Psoas muscle (tissue), 7 donors: ENCODE measurements at regions not wholly inside any gene's neighbourhood (a gene's known extent, or its start where the extent isn't known, plus 50 kb on each side); places are given as distances from the start of the nearest gene placed in this dataset.

Experiments used
- ATAC-seq, 4 donors: fragments of 200-7000 bp; cut with Tn5 transposase; one replicate each; pipeline ENCODE4 v1.9.1; 2020; ENCODE audit warnings: moderate library complexity in 3 of 4, mild to moderate bottlenecking in 2 of 4
- DNase-seq, 2 donors: peaks; one replicate each; pipeline ENCODE4 v3.0.0-alpha.2; 2020
- H3K27ac ChIP-seq: fragments of 200-600 bp; one replicate; pipeline ENCODE4 v1.8.0; 2022
- H3K27me3 ChIP-seq, 3 donors: fragments of 200-600 bp in 1 of 3; one replicate each; pipeline versions ENCODE4 v1.6.1 to v1.8.0; 2013 to 2022; ENCODE audit warnings: low read length in 2 of 3, mild to moderate bottlenecking in 2 of 3, moderate library complexity in 1 of 3; ENCODE audit not compliant: insufficient read depth in 3 of 3
- H3K36me3 ChIP-seq, 2 donors: fragments of 200-600 bp in 1 of 2; one replicate each; pipeline versions ENCODE4 v1.6.1 to v1.8.0; 2013 to 2022; ENCODE audit warnings: low read depth in 1 of 2, mild to moderate bottlenecking in 1 of 2, moderate library complexity in 1 of 2; ENCODE audit not compliant: insufficient read depth in 1 of 2
- H3K4me1 ChIP-seq: fragments of 200-600 bp; one replicate; pipeline ENCODE4 v1.8.0; 2022
- H3K4me3 ChIP-seq: fragments of 200-600 bp; one replicate; pipeline ENCODE4 v1.8.0; 2022; ENCODE audit warnings: mild to moderate bottlenecking
- H3K9me3 ChIP-seq: fragments of 200-600 bp; one replicate; pipeline ENCODE4 v1.8.0; 2022
- CTCF ChIP-seq: fragments of 200-600 bp; IDR thresholded peaks from one replicate; pipeline ENCODE4 v1.8.0; 2022; ENCODE audit warnings: antibody characterized with exemption
- WGBS, 3 donors: extraction: QIAGEN DNeasy Blood & Tissue Kit; methylation state at CpG; one replicate each; pipeline versions ENCODE4 v1.1.6 to v1.1.7; 2013; 5-methylcytosine and 5-hydroxymethylcytosine counted together
- intact Hi-C, 2 donors: fragments of 100-400 bp; cut with DNase I; formaldehyde crosslinking; loops; one replicate each; pipeline versions ENCODE4 v1.11.0 to v1.14.2; 2022
- donor health status: healthy with polysubstance abuse.
- donor health status: DM: no; HTN: no; CAD: no; lungs with moderate emphysema.
- donor health status: Bipolar disorder and iron deficiency.
- donor health status: healthy.
- donor health status: DM: yes; HTN: yes; CAD: no.
- donor health status: DM: no; HTN: no; CAD: no.
- donor health status: DM: yes; HTN: yes; CAD: no.

- DNase-seq (no peak), ATAC-seq (no peak)
- no peaks in the 10 kb centered on the region for H3K9me3 ChIP-seq
- H3K36me3 ChIP-seq: no peaks in the 10 kb centered on the region
- no peak overlapping the region for H3K27ac ChIP-seq
- intact Hi-C loops: no loop called here
- 76 to 88% (median 81%) methylated on average over 3 of the region's 3 CpGs for WGBS, 3 donors
- H3K27me3 ChIP-seq: no peaks in the 10 kb centered on the region
- TF ChIP-seq CTCF: no peak
- no peaks in the 10 kb centered on the region for H3K4me1 ChIP-seq
- H3K4me3 ChIP-seq: no peak overlapping the region
Observed at GRCh38 chr6:120675886-120676285, 658.4 kb downstream of the TBC1D32 start.

DNA sequence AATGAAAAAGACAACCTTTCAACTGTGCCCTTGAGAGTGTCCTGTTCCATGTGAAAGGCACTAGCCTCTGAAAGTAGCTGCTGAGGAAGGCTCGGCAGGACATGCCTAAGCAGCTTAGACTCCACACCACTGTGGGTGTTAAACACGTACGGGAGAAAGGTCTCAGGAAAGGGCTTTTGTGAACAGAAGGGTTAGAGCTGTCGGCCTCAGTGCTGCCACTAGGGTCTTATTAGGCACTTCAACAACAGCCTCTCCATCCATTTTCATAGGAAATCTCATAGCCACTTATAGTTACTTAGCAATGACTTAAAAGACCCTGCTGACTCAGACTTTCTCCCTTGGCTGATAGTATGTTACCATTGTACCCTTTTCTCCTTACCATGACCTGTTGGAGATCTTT, 662.8 kb downstream of the TBC1D32 start:
- no peak overlapping the region for H3K4me3 ChIP-seq
- DNase-seq (no peak), ATAC-seq (no peak)
- WGBS, 3 donors: 21 to 23% (median 22%) methylated on average over 4 of the region's 4 CpGs
- no peaks in the 10 kb centered on the region for H3K9me3 ChIP-seq
- no peak for TF ChIP-seq CTCF
- intact Hi-C loops: no loop called here
- no peaks in the 10 kb centered on the region for H3K36me3 ChIP-seq
- H3K4me1 ChIP-seq: no peaks in the 10 kb centered on the region
- H3K27me3 ChIP-seq: no peaks in the 10 kb centered on the region
- H3K27ac ChIP-seq: no peak overlapping the region

- intact Hi-C loops: no loop called here
- ATAC-seq: no peak
- Histone ChIP-seq H3K27me3 (no peaks in the 10 kb centered on the region), H3K4me1 (no peaks in the 10 kb centered on the region), H3K9me3 (no peaks in the 10 kb centered on the region), H3K4me3 (no peak overlapping the region), H3K27ac (no peak overlapping the region), H3K36me3 (no peaks in the 10 kb centered on the region)
- TF ChIP-seq CTCF: no peak
- WGBS, 3 donors: 80 to 82% (median 80%) methylated on average over 2 of the region's 2 CpGs
- no peak for DNase-seq
Observed at GRCh38 chr6:120652506-120652905, 681.8 kb downstream of the TBC1D32 start.

DNA sequence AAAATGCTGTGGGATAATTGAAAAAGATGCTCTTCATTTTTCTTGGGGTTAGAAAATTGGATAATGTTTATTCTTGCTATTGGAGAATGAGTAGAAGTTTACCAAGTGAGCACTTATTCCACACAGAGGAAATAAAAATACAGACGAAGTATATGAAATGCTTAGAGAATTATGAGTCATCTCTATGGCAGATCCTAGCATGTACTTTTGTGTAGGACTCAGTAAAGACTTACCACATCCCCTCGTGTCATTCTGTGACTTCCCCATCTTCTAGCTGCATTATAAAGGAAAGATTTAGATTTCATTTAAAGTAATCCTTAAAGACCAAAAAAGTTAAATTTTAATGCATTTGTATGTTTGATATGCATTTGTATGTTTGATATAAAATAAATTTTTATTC, 685.6 kb downstream of the TBC1D32 start:
- intact Hi-C loops: no loop called here

More for the DNA sequence above, 685.6 kb downstream of the TBC1D32 start:
- no peaks in the 10 kb centered on the region for H3K9me3 ChIP-seq
- no peaks in the 10 kb centered on the region for H3K27me3 ChIP-seq
- H3K4me1 ChIP-seq: no peaks in the 10 kb centered on the region
- no peak for ATAC-seq
- TF ChIP-seq CTCF: no peak
- H3K27ac ChIP-seq: no peak overlapping the region
- 19 to 23% (median 23%) methylated on average over 2 of the region's 2 CpGs for WGBS, 3 donors
- no peaks in the 10 kb centered on the region for H3K36me3 ChIP-seq
- no peak for DNase-seq
- no peak overlapping the region for H3K4me3 ChIP-seq
